Ramos (cell line): ENCODE measurements at regions not wholly inside any gene's neighbourhood (a gene's known extent, or its start where the extent isn't known, plus 50 kb on each side); places are given as distances from the start of the nearest gene placed in this dataset.

Experiments
- in situ Hi-C: fragments of 300-500 bp; cut with MboI; formaldehyde crosslinking; loops from one replicate; pipeline ENCODE4 v1.14.3; 2022; ENCODE audit warnings: low sequenced_read_pairs; ENCODE audit not compliant: unreplicated experiment

- in situ Hi-C loops, result no loop called here
Observed at GRCh38 chr3:168156479-168156878, 60.8 kb upstream of the GOLIM4 start.

GRCh38 chr3:168155303-168155702 is 59.6 kb upstream of the GOLIM4 start:
- in situ Hi-C loops, result no loop called here

- in situ Hi-C loops, result no loop called here
Observed at GRCh38 chr3:168154089-168154488, 58.4 kb upstream of the GOLIM4 start.

- in situ Hi-C loops, result no loop called here
Observed at GRCh38 chr3:168152149-168152548, 56.4 kb upstream of the GOLIM4 start.
